ENCODE measurements at regions not wholly inside any gene's neighbourhood (a gene's known extent, or its start where the extent isn't known, plus 50 kb on each side); places are given as distances from the start of the nearest gene placed in this dataset.

DNA sequence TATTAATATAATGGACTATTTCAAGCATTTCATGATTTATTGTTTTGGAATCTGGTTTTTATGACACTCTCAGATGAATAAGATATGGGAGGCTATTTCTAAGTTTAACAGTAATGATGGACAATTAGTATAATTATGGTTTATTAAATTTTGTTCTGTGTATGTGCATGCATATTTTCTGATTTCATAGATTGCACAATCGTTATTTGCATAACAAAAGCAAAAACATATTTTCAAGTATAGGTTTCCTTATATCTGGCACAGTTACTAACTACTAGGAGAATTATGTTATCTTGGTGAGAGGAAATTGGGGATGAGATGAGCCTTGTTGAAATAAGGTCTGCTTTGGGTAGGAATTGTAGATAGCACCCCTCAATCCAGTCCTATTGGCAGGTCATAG, 413.1 kb downstream of the MCTP2 start:
- TF ChIP-seq, protein P1, sequence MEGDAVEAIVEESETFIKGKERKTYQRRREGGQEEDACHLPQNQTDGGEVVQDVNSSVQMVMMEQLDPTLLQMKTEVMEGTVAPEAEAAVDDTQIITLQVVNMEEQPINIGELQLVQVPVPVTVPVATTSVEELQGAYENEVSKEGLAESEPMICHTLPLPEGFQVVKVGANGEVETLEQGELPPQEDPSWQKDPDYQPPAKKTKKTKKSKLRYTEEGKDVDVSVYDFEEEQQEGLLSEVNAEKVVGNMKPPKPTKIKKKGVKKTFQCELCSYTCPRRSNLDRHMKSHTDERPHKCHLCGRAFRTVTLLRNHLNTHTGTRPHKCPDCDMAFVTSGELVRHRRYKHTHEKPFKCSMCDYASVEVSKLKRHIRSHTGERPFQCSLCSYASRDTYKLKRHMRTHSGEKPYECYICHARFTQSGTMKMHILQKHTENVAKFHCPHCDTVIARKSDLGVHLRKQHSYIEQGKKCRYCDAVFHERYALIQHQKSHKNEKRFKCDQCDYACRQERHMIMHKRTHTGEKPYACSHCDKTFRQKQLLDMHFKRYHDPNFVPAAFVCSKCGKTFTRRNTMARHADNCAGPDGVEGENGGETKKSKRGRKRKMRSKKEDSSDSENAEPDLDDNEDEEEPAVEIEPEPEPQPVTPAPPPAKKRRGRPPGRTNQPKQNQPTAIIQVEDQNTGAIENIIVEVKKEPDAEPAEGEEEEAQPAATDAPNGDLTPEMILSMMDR (IDR thresholded peaks at IDR 0.05): no peak
- no peak for TF ChIP-seq POLR2A (IDR thresholded peaks at IDR 0.05)
